Gastrocnemius medialis (tissue), 4 donors: ENCODE measurements at regions not wholly inside any gene's neighbourhood (a gene's known extent, or its start where the extent isn't known, plus 50 kb on each side); places are given as distances from the start of the nearest gene placed in this dataset.

ENCODE experiments used
- CTCF ChIP-seq, 5 experiments: fragments of 450-650 bp in 3 of 5; fragments of 200-600 bp in 2 of 5; sonication (generic) in 2 of 5; IDR thresholded peaks in 4 of 5; conservative IDR thresholded peaks in 1 of 5; 1 replicate in 4 of 5; 2 replicates in 1 of 5; pipeline ENCODE4 v1.5.1; 2016 to 2019; ENCODE audit warnings: antibody characterized with exemption in 5 of 5, mild to moderate bottlenecking in 3 of 5, moderate library complexity in 3 of 5
- POLR2A ChIP-seq, 2 donors: fragments of 450-650 bp; IDR thresholded peaks; one replicate each; pipeline ENCODE4 v1.6.1; 2017; ENCODE audit warnings: antibody characterized with exemption in 2 of 2, mild to moderate bottlenecking in 2 of 2, moderate library complexity in 2 of 2

DNA sequence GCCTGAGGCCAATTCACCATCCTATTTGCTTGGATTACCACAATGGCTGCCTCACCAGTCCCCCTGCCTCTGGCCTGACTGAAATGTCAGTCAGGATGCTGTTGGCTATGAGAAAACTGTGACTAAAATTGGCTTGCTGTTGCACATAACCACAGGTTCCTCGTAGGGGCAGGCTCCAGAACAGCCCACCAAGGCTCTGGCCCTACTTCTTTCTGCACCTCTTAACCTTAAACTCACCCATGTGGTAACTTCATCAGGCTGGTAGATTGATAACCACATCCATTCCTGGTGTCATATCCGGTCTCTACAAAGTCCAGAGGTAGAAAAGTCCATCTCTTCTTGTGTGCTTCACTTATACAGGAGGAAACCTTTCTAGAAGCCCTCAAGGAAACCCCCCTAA is 172.4 kb upstream of the PLXNC1 start:
- no peak for TF ChIP-seq CTCF (IDR thresholded peaks at IDR 0.05 in 4 of 5, conservative IDR thresholded peaks at IDR 0.05 in 1 of 5)
- no peak for TF ChIP-seq POLR2A (IDR thresholded peaks at IDR 0.05)
